ENCODE measurements at regions not wholly inside any gene's neighbourhood (a gene's known extent, or its start where the extent isn't known, plus 50 kb on each side); places are given as distances from the start of the nearest gene placed in this dataset.
A peak's percentile ranks its signal among the peaks of the same experiment; 100 is the strongest.

- WGBS (ENCODE audit: insufficient coverage): no CpG with 5 or more reads among the region's 2 CpGs
- no peaks in the 10 kb centered on the region for H3K27me3 ChIP-seq (ENCODE audit: control insufficient read depth, insufficient read depth, low read length)
- H3K4me3 ChIP-seq (ENCODE audit: low read length): no peak overlapping the region
- peak; percentile 98 for DNase-seq
- no peaks in the 10 kb centered on the region for H3K36me3 ChIP-seq (ENCODE audit: control insufficient read depth, insufficient read depth, low read length)
- H3K4me1 ChIP-seq (ENCODE audit: control insufficient read depth, insufficient read depth, low read length): peaks cover 6% of the 10 kb centered on the region
- H3K27ac ChIP-seq (ENCODE audit: low read length): peak overlapping the region; percentile 85
- no peaks in the 10 kb centered on the region for H3K9me3 ChIP-seq (replicated peaks; ENCODE audit: control insufficient read depth, low read depth, low read length)
These were observed 59.5 kb downstream of the FZD1 start for GRCh38 chr7:91323626-91324158.

GRCh38 chr7:91324663-91325062, 60.4 kb downstream of the FZD1 start:
- Histone ChIP-seq H3K4me1 (ENCODE audit: control insufficient read depth, insufficient read depth, low read length) (peaks cover 6% of the 10 kb centered on the region), H3K36me3 (ENCODE audit: control insufficient read depth, insufficient read depth, low read length) (no peaks in the 10 kb centered on the region), H3K27ac (ENCODE audit: low read length) (peak overlapping the region; percentile 85), H3K27me3 (ENCODE audit: control insufficient read depth, insufficient read depth, low read length) (no peaks in the 10 kb centered on the region), H3K9me3 (replicated peaks; ENCODE audit: control insufficient read depth, low read depth, low read length) (no peaks in the 10 kb centered on the region), H3K4me3 (ENCODE audit: low read length) (no peak overlapping the region)
- DNase-seq: no peak
- 82% methylated on average over 1 of the region's 4 CpGs for WGBS (ENCODE audit: insufficient coverage)

DNA sequence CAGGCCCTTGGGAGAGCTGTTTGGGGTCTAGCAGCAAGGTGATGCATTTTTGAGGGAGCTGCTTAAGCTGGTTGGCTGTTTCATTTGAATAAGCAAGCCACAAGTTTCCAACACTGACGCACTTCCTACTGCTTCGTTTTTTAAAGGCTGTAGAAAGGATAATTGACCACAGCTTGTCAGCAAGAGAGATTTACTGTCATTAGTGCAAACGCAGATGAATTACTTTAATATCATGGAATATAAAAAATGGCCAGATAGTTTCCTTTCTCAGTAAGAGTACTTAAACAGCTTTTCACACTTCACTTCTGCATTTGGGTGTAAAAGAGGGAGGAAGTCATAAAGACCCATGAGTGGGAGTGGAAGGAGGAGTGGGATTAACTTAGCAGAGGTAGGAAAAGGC, 61.5 kb downstream of the FZD1 start:
- DNase-seq: peak; percentile 66
- no CpG with 5 or more reads among the region's 3 CpGs for WGBS (ENCODE audit: insufficient coverage)
- H3K27ac ChIP-seq (ENCODE audit: low read length): peak overlapping the region; percentile 38

DNA sequence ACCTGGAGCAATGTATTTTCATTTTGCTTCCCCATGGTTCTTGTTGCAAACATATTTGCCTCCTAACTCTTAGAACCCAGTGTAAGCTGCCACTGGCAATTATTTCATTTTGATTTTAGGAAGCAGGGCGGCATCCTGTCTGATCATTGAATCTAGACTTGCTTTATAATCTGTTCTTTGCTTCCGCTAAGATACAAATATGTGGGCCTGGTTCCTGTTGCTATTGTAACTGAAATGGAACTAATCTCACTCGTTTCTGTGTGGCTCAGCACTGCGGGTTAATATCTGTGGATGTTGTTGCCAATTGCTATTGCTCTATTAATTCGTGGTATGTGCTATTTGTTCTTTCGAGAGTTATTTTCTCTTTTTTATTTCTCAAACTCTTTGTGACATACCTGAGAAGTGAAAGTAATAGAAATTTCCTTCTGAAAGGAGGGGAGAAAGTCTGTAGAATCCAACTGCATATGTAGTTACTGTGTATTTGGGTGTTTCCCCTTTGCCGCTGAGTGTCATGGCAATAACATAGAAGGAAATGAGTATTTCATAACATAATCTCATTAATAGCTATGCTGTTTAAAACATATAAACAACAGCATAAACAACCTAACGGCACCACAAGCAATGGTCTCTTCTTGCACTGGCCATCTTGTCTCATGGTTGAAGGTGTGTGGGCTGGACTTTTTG, 62.4 kb downstream of the FZD1 start:
- Histone ChIP-seq H3K4me1 (ENCODE audit: control insufficient read depth, insufficient read depth, low read length) (peaks cover 6% of the 10 kb centered on the region), H3K9me3 (replicated peaks; ENCODE audit: control insufficient read depth, low read depth, low read length) (no peaks in the 10 kb centered on the region), H3K4me3 (ENCODE audit: low read length) (no peak overlapping the region), H3K27me3 (ENCODE audit: control insufficient read depth, insufficient read depth, low read length) (no peaks in the 10 kb centered on the region), H3K27ac (ENCODE audit: low read length) (peak overlapping the region; percentile 47), H3K36me3 (ENCODE audit: control insufficient read depth, insufficient read depth, low read length) (no peaks in the 10 kb centered on the region)
- DNase-seq: no peak
- no CpG with 5 or more reads among the region's 8 CpGs for WGBS (ENCODE audit: insufficient coverage)

More for the DNA sequence above, 61.5 kb downstream of the FZD1 start:
- Histone ChIP-seq H3K4me3 (ENCODE audit: low read length) (no peak overlapping the region), H3K9me3 (replicated peaks; ENCODE audit: control insufficient read depth, low read depth, low read length) (no peaks in the 10 kb centered on the region), H3K27me3 (ENCODE audit: control insufficient read depth, insufficient read depth, low read length) (no peaks in the 10 kb centered on the region), H3K36me3 (ENCODE audit: control insufficient read depth, insufficient read depth, low read length) (no peaks in the 10 kb centered on the region), H3K4me1 (ENCODE audit: control insufficient read depth, insufficient read depth, low read length) (peaks cover 6% of the 10 kb centered on the region)

DNA sequence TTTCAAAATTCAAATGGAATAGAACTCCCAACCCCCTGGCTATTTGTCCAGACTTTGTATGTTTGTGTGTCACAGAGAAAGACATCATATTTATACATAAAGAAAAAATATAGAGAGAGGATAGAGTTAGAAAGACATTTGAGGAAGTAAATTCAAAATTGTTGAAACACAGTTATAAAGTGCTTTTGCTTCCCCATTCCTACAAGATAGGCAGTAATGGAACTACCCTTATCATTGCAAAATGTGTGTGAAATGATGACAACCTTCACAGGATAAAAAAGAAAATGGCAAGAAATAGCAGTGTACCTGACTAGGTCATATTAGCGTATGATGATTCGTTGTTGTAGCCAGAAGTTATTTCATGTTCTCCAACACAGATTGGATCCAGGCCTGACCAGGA, 63.1 kb downstream of the FZD1 start:
- no CpG with 5 or more reads among the region's 2 CpGs for WGBS (ENCODE audit: insufficient coverage)
- no peaks in the 10 kb centered on the region for H3K27me3 ChIP-seq (ENCODE audit: control insufficient read depth, insufficient read depth, low read length)
- H3K4me3 ChIP-seq (ENCODE audit: low read length): no peak overlapping the region
- peaks cover 6% of the 10 kb centered on the region for H3K4me1 ChIP-seq (ENCODE audit: control insufficient read depth, insufficient read depth, low read length)
- no peak overlapping the region for H3K27ac ChIP-seq (ENCODE audit: low read length)
- DNase-seq: no peak
- no peaks in the 10 kb centered on the region for H3K36me3 ChIP-seq (ENCODE audit: control insufficient read depth, insufficient read depth, low read length)
- H3K9me3 ChIP-seq (replicated peaks; ENCODE audit: control insufficient read depth, low read depth, low read length): no peaks in the 10 kb centered on the region

GRCh38 chr7:91329571-91329970, 65.3 kb downstream of the FZD1 start:
- peaks cover 2% of the 10 kb centered on the region for H3K4me1 ChIP-seq (ENCODE audit: control insufficient read depth, insufficient read depth, low read length)
- H3K4me3 ChIP-seq (ENCODE audit: low read length): no peak overlapping the region
- no peak for DNase-seq
- H3K27ac ChIP-seq (ENCODE audit: low read length): no peak overlapping the region
- no peaks in the 10 kb centered on the region for H3K9me3 ChIP-seq (replicated peaks; ENCODE audit: control insufficient read depth, low read depth, low read length)
- H3K27me3 ChIP-seq (ENCODE audit: control insufficient read depth, insufficient read depth, low read length): no peaks in the 10 kb centered on the region
- H3K36me3 ChIP-seq (ENCODE audit: control insufficient read depth, insufficient read depth, low read length): no peaks in the 10 kb centered on the region

DNA sequence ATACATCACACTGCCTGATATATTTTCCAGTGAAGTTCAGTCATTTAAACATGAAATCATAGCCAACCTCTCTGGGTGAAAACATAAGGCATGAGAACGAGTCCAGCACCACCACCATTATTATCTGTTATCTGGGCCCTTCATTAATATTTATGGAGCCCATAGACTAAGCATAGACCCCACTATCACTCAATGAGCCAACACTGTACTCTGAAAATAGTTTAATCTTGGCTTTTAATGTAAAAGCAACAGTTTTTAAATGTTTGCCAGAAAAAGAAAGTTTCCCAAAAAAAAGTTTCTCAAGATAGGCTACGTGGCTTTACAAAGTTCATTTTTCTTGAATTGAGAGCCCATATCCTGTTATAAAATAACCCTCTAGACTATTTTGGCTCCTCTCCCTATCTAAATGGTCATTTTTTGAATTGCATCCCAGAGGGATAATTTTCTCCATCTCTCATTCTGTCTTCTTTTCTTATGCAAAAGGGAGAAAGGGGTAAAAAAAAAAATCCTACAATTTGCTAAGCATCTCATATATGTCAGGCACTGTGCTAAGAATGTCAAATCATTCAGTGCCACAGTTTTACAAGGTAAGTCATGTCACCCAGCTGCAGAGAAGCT, 66.1 kb downstream of the FZD1 start:
- WGBS (ENCODE audit: insufficient coverage): no CpG with 5 or more reads among the region's 2 CpGs
- H3K4me3 ChIP-seq (ENCODE audit: low read length): no peak overlapping the region
- H3K27me3 ChIP-seq (ENCODE audit: control insufficient read depth, insufficient read depth, low read length): no peaks in the 10 kb centered on the region
- no peaks in the 10 kb centered on the region for H3K4me1 ChIP-seq (ENCODE audit: control insufficient read depth, insufficient read depth, low read length)
- no peak for DNase-seq
- H3K27ac ChIP-seq (ENCODE audit: low read length): no peak overlapping the region
- no peaks in the 10 kb centered on the region for H3K36me3 ChIP-seq (ENCODE audit: control insufficient read depth, insufficient read depth, low read length)
- no peaks in the 10 kb centered on the region for H3K9me3 ChIP-seq (replicated peaks; ENCODE audit: control insufficient read depth, low read depth, low read length)

DNA sequence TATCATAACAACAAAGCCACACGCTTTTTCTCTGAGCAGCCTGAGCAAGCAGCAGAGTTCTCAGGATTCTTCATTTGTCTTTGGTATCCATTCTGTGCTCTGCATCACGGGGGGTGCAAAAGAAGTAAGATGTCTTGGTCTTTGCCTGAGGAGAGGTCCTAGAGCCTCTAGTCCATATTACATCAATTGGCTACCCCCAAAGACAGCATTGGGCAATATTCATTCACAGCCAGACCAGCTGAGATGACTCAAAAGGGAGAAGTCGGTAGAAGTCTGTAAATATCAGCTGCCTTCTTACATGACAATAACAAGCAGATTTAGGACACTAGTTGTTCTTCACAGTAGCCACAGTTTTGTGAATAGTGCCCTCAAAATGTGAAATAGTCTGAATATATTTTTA, 66.6 kb downstream of the FZD1 start:
- no peak for DNase-seq
- no CpG with 5 or more reads among the region's 3 CpGs for WGBS (ENCODE audit: insufficient coverage)
- H3K27me3 ChIP-seq (ENCODE audit: control insufficient read depth, insufficient read depth, low read length): no peaks in the 10 kb centered on the region
- no peak overlapping the region for H3K4me3 ChIP-seq (ENCODE audit: low read length)
- H3K27ac ChIP-seq (ENCODE audit: low read length): no peak overlapping the region
- H3K4me1 ChIP-seq (ENCODE audit: control insufficient read depth, insufficient read depth, low read length): no peaks in the 10 kb centered on the region
- H3K9me3 ChIP-seq (replicated peaks; ENCODE audit: control insufficient read depth, low read depth, low read length): no peaks in the 10 kb centered on the region
- H3K36me3 ChIP-seq (ENCODE audit: control insufficient read depth, insufficient read depth, low read length): no peaks in the 10 kb centered on the region

DNA sequence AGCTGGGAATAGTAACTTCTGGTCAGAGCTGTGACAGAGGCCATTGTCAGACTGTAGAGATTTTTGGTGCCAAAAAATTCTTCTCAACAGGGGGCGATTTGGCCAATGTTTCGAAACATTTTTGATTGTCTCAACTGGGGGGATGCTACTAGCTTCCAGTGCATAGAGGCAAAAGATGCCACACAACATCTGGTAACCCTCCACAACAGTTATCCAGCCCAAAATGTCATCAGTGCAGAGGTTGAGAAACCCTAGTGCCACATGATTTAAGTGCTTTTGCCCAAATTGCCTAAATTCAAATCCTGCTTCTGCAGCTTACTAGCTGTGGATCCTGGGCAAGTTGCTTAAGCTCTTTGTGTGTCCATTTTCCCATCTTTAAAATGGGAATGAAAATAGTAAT, 71.9 kb downstream of the FZD1 start:
- 100% methylated on average over 2 of the region's 2 CpGs for WGBS (ENCODE audit: insufficient coverage)
- no peaks in the 10 kb centered on the region for H3K4me1 ChIP-seq (ENCODE audit: control insufficient read depth, insufficient read depth, low read length)
- H3K27me3 ChIP-seq (ENCODE audit: control insufficient read depth, insufficient read depth, low read length): no peaks in the 10 kb centered on the region
- no peaks in the 10 kb centered on the region for H3K9me3 ChIP-seq (replicated peaks; ENCODE audit: control insufficient read depth, low read depth, low read length)
- no peak overlapping the region for H3K4me3 ChIP-seq (ENCODE audit: low read length)
- no peaks in the 10 kb centered on the region for H3K36me3 ChIP-seq (ENCODE audit: control insufficient read depth, insufficient read depth, low read length)
- no peak for DNase-seq
- H3K27ac ChIP-seq (ENCODE audit: low read length): no peak overlapping the region

GRCh38 chr7:91338226-91339020, 74.2 kb downstream of the FZD1 start:
- Histone ChIP-seq H3K4me3 (ENCODE audit: low read length) (no peak overlapping the region), H3K27ac (ENCODE audit: low read length) (no peak overlapping the region), H3K36me3 (ENCODE audit: control insufficient read depth, insufficient read depth, low read length) (no peaks in the 10 kb centered on the region), H3K4me1 (ENCODE audit: control insufficient read depth, insufficient read depth, low read length) (peaks cover 4% of the 10 kb centered on the region), H3K27me3 (ENCODE audit: control insufficient read depth, insufficient read depth, low read length) (no peaks in the 10 kb centered on the region), H3K9me3 (replicated peaks; ENCODE audit: control insufficient read depth, low read depth, low read length) (no peaks in the 10 kb centered on the region)
- WGBS (ENCODE audit: insufficient coverage): 83% methylated on average over 1 of the region's 3 CpGs
- no peak for DNase-seq
